DOHH2 (cell line): ENCODE measurements at regions not wholly inside any gene's neighbourhood (a gene's known extent, or its start where the extent isn't known, plus 50 kb on each side); places are given as distances from the start of the nearest gene placed in this dataset.

Experiments
- CTCF ChIP-seq: fragments of 200-600 bp; sonication (generic); IDR thresholded peaks from one replicate; pipeline ENCODE4 v1.5.1; 2014; ENCODE audit warnings: antibody characterized with exemption, mild to moderate bottlenecking, low read depth, low read length; ENCODE audit not compliant: poor library complexity, severe bottlenecking
- EZH2phosphoT487 ChIP-seq: fragments of 200-600 bp; sonication (generic); IDR thresholded peaks from 2 replicates; pipeline ENCODE4 v1.6.1; 2017; ENCODE audit warnings: borderline replicate concordance, mild to moderate bottlenecking, antibody characterized with exemption, low read length, moderate library complexity, mixed read lengths

GRCh38 chr1:201732351-201732750, 96.6 kb upstream of the IPO9 start:
- no peak for TF ChIP-seq CTCF
- no peak for TF ChIP-seq EZH2phosphoT487
